Hepatocyte (in vitro differentiated cells): ENCODE measurements at regions not wholly inside any gene's neighbourhood (a gene's known extent, or its start where the extent isn't known, plus 50 kb on each side); places are given as distances from the start of the nearest gene placed in this dataset.

Experiments
- CTCF ChIP-seq: fragments of 200-600 bp; sonication (generic); IDR thresholded peaks from 2 replicates; pipeline ENCODE4 v1.5.1; 2016; ENCODE audit warnings: antibody characterized with exemption, mild to moderate bottlenecking; ENCODE audit not compliant: poor library complexity
- EZH2 ChIP-seq: fragments of 200-600 bp; sonication (generic); IDR thresholded peaks from 2 replicates; pipeline ENCODE4 v1.6.1; 2016; ENCODE audit warnings: antibody characterized with exemption, mild to moderate bottlenecking, borderline replicate concordance

DNA sequence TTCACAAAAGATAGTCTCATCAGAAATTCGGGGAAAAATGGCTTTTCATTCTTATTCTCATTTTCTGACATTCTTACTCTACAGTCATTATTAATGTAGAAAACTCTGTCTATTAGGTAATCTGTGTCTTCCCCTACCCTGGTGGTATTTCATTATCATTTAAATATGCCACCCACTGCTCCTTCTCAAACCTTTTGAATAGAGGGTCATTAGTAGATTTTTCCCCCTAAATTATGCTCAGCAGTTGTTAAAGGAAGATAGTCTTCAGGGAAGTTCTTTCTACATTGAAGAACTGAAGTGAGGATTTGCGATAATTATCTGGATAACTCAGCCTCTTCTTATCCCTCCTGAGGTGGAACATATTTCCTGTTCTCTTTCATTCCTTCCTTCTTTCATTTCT lies 989.5 kb upstream of the RBFOX1 start:
- TF ChIP-seq CTCF (no peak), EZH2 (no peak)
